WI38 (cell line): ENCODE measurements at regions not wholly inside any gene's neighbourhood (a gene's known extent, or its start where the extent isn't known, plus 50 kb on each side); places are given as distances from the start of the nearest gene placed in this dataset.
A peak's percentile ranks its signal among the peaks of the same experiment; 100 is the strongest.

Experiments
- H3K4me3 ChIP-seq: 2 replicates; pipeline ENCODE4 v1.5.1; 2011; ENCODE audit warnings: low read depth, mild to moderate bottlenecking, control low read depth, low read length
- CTCF ChIP-seq: IDR thresholded peaks from 2 replicates; pipeline ENCODE4 v1.5.1; 2012; ENCODE audit warnings: low read depth, mild to moderate bottlenecking, control low read depth, low read length

GRCh38 chr13:90355162-90355751 lies 992.2 kb upstream of the MIR17HG start:
- H3K4me3 ChIP-seq, result no peak overlapping the region
- TF ChIP-seq CTCF, result no peak

- TF ChIP-seq CTCF, result no peak
- no peak overlapping the region for H3K4me3 ChIP-seq
Measured at GRCh38 chr13:90360785-90361184, 986.7 kb upstream of the MIR17HG start.

GRCh38 chr13:90362707-90363106 lies 984.8 kb upstream of the MIR17HG start:
- TF ChIP-seq CTCF, result no peak
- H3K4me3 ChIP-seq, result no peak overlapping the region

GRCh38 chr13:90365130-90365529 lies 982.4 kb upstream of the MIR17HG start:
- TF ChIP-seq CTCF, result 0 out of 2 replicates have a peak, but pooled peaks have one; percentile 4
- no peak overlapping the region for H3K4me3 ChIP-seq

GRCh38 chr13:90374168-90374567 lies 973.3 kb upstream of the MIR17HG start:
- H3K4me3 ChIP-seq, result no peak overlapping the region
- TF ChIP-seq CTCF, result no peak

GRCh38 chr13:90375851-90376250 lies 971.6 kb upstream of the MIR17HG start:
- TF ChIP-seq CTCF, result no peak
- H3K4me3 ChIP-seq, result no peak overlapping the region

- no peak for TF ChIP-seq CTCF
- H3K4me3 ChIP-seq, result no peak overlapping the region
Measured at GRCh38 chr13:90382425-90382824, 965.1 kb upstream of the MIR17HG start.
